PC-3 (cell line): ENCODE measurements at regions not wholly inside any gene's neighbourhood (a gene's known extent, or its start where the extent isn't known, plus 50 kb on each side); places are given as distances from the start of the nearest gene placed in this dataset.

Source experiments
- ATAC-seq: fragments of 200-7000 bp; cut with Tn5 transposase; 2 replicates; pipeline ENCODE4 v1.9.1; 2020; ENCODE audit warnings: mild to moderate bottlenecking, moderate library complexity
- BruUV-seq: library from RNA; stranded (reverse); fragments of 400-500 nt; replicated peaks from 2 replicates; lab custom pipeline; 2021; lab: Mats Ljungman, UMichigan
- CTCF ChIA-PET: fragments of 300-600 bp; sonication (Branson Sonifier 250); formaldehyde crosslinking; loops from one replicate; lab custom pipeline; 2022; ENCODE audit warnings: antibody characterized with exemption; lab: Charles Lee
- POLR2A ChIA-PET: fragments of 300-600 bp; sonication (Branson Sonifier 250); formaldehyde crosslinking; loops from one replicate; lab custom pipeline; 2022; ENCODE audit warnings: antibody characterized with exemption; ENCODE audit not compliant: unreplicated experiment; lab: Charles Lee
- DNase-seq: peaks from one replicate; pipeline ENCODE4 v3.0.0-alpha.2; 2015
- H2AFZ ChIP-seq: fragments of 300-600 bp; sonication (generic); 2 replicates; pipeline ENCODE4 v1.6.0; 2016; ENCODE audit warnings: antibody characterized with exemption, low read length
- H3F3A ChIP-seq: fragments of 300-600 bp; sonication (generic); one replicate; pipeline ENCODE4 v1.6.0; 2017; ENCODE audit warnings: antibody characterized with exemption, low read length, control low read depth, mild to moderate bottlenecking; ENCODE audit not compliant: unreplicated experiment
- H3K27ac ChIP-seq: fragments of 300-600 bp; sonication (generic); 2 replicates; pipeline ENCODE4 v1.5.1; 2016; ENCODE audit warnings: mild to moderate bottlenecking, low read length
- H3K27me3 ChIP-seq: fragments of 300-600 bp; sonication (generic); 2 replicates; pipeline ENCODE4 v1.6.1; 2016; ENCODE audit warnings: low read length, mixed read lengths
- H3K36me3 ChIP-seq: fragments of 300-600 bp; sonication (generic); 2 replicates; pipeline ENCODE4 v1.6.1; 2016; ENCODE audit warnings: low read depth, mixed run types, low read length, mixed read lengths
- H3K4me1 ChIP-seq: fragments of 300-600 bp; sonication (generic); 2 replicates; pipeline ENCODE4 v1.5.1; 2016; ENCODE audit warnings: low read length; ENCODE audit not compliant: insufficient read depth
- H3K4me2 ChIP-seq: fragments of 300-600 bp; sonication (generic); 2 replicates; pipeline ENCODE4 v1.6.0; 2016; ENCODE audit warnings: low read length
- H3K4me3 ChIP-seq: fragments of 300-600 bp; sonication (generic); 2 replicates; pipeline ENCODE4 v1.5.1; 2016; ENCODE audit warnings: mild to moderate bottlenecking, low read length, mixed read lengths
- H3K79me2 ChIP-seq: fragments of 300-600 bp; sonication (generic); 2 replicates; pipeline ENCODE4 v1.6.1; 2017; ENCODE audit warnings: low read length, mixed read lengths
- H3K9ac ChIP-seq: fragments of 300-600 bp; sonication (generic); 2 replicates; pipeline ENCODE4 v1.6.0; 2016; ENCODE audit warnings: mild to moderate bottlenecking, low read length
- H3K9me2 ChIP-seq: fragments of 300-600 bp; sonication (generic); replicated peaks from 2 replicates; pipeline ENCODE4 v1.6.1; 2016; ENCODE audit warnings: mixed run types, low read length, mixed read lengths
- H3K9me3 ChIP-seq: fragments of 300-600 bp; sonication (generic); 2 replicates; pipeline ENCODE4 v1.6.1; 2016; ENCODE audit warnings: low read length, mixed read lengths
- H4K20me1 ChIP-seq: fragments of 300-600 bp; sonication (generic); 2 replicates; pipeline ENCODE4 v1.6.1; 2016; ENCODE audit warnings: low read length, mixed read lengths
- EZH2 ChIP-seq: fragments of 300-600 bp; sonication (generic); IDR thresholded peaks from one replicate; pipeline ENCODE4 v1.6.1; 2017; ENCODE audit warnings: antibody characterized with exemption, mild to moderate bottlenecking, low read length; ENCODE audit not compliant: unreplicated experiment
- EZH2phosphoT487 ChIP-seq: fragments of 300-600 bp; sonication (generic); IDR thresholded peaks from 2 replicates; pipeline ENCODE4 v1.6.1; 2018; ENCODE audit warnings: mild to moderate bottlenecking, antibody characterized with exemption, low read length, borderline replicate concordance
- intact Hi-C: fragments of 100-400 bp; cut with micrococcal nuclease; formaldehyde crosslinking; loops from 2 replicates; pipeline ENCODE4 v1.9.0; 2023
- TF ChIP-seq, protein P1 (sequence below): fragments of 300-600 bp; sonication (generic); conservative IDR thresholded peaks from 2 replicates; pipeline ENCODE4 v1.5.1; 2017; ENCODE audit warnings: antibody characterized with exemption, low read depth, mild to moderate bottlenecking, low read length

DNA sequence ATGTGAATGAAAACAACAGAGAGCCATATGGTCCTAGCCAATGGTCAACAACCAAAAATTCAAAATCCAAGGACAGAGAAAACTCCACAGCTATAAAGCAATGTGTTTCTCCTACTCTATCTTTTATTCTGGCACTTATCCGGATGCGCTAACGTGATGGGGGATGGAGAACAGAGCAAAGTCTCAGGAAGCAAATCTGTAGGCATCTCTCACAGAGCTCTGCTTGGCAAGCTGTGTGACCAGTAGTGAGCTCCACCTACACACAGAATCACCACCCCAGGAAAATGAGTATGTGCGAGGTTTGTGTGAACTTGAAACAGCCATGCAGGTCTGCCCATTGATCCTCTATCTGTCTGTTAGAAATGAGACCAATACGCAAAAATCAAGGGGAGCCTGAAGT lies 584.3 kb downstream of the BCL11A start:
- intact Hi-C loops: no loop called here
- Histone ChIP-seq H3K9ac (no peak overlapping the region), H2AFZ (no peak overlapping the region), H3K4me1 (no peaks in the 10 kb centered on the region), H3K36me3 (no peaks in the 10 kb centered on the region), H3K79me2 (no peaks in the 10 kb centered on the region), H3K9me2 (no peaks in the 10 kb centered on the region), H3F3A (no peaks in the 10 kb centered on the region), H4K20me1 (no peaks in the 10 kb centered on the region), H3K4me3 (no peak overlapping the region), H3K9me3 (no peaks in the 10 kb centered on the region), H3K27ac (no peak overlapping the region), H3K4me2 (no peak overlapping the region), H3K27me3 (peaks cover 29% of the 10 kb centered on the region; the same call in 1 of the 2 replicates)
- TF ChIP-seq EZH2phosphoT487: no peak
- TF ChIP-seq EZH2: no peak
- TF ChIP-seq, protein P1, sequence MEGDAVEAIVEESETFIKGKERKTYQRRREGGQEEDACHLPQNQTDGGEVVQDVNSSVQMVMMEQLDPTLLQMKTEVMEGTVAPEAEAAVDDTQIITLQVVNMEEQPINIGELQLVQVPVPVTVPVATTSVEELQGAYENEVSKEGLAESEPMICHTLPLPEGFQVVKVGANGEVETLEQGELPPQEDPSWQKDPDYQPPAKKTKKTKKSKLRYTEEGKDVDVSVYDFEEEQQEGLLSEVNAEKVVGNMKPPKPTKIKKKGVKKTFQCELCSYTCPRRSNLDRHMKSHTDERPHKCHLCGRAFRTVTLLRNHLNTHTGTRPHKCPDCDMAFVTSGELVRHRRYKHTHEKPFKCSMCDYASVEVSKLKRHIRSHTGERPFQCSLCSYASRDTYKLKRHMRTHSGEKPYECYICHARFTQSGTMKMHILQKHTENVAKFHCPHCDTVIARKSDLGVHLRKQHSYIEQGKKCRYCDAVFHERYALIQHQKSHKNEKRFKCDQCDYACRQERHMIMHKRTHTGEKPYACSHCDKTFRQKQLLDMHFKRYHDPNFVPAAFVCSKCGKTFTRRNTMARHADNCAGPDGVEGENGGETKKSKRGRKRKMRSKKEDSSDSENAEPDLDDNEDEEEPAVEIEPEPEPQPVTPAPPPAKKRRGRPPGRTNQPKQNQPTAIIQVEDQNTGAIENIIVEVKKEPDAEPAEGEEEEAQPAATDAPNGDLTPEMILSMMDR: no peak
- CTCF ChIA-PET: no interaction called here
- POLR2A ChIA-PET: no interaction called here
- ATAC-seq (no peak), DNase-seq (no peak)
- BruUV-seq: no TSS peak

DNA sequence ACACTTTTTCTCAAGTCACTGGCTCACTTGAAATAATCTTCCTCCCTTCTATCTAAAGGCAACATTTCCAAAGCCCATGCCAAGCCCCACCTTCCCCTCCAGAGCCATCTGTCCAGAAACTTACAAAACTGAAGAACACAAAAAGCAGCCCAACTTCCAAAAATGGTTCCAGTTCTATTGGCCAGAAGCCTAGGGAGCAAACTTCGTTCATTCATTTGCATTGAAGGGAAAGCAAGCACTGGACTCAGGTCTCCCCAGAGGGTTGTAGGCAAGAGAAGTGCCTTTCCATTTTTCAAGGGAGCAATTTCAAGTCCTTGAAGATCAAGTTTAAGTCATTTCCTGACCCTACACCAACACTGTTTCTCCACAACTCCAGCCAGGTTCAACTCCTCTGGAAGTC lies 585.0 kb downstream of the BCL11A start:
- H2AFZ ChIP-seq: no peak overlapping the region
- no peaks in the 10 kb centered on the region for H3F3A ChIP-seq
- TF ChIP-seq EZH2phosphoT487 (no peak), EZH2 (no peak)
- TF ChIP-seq, protein P1: no peak
- DNase-seq: no peak
- H3K9ac ChIP-seq: no peak overlapping the region
- H3K27ac ChIP-seq: no peak overlapping the region
- H3K4me2 ChIP-seq: no peak overlapping the region
- no peaks in the 10 kb centered on the region for H3K9me2 ChIP-seq
- H3K36me3 ChIP-seq: no peaks in the 10 kb centered on the region
- ChIA-PET CTCF (no interaction called here), POLR2A (no interaction called here)
- no peak overlapping the region for H3K4me3 ChIP-seq
- no peaks in the 10 kb centered on the region for H3K9me3 ChIP-seq
- no peaks in the 10 kb centered on the region for H3K79me2 ChIP-seq
- ATAC-seq: no peak
- H3K27me3 ChIP-seq: peaks cover 26% of the 10 kb centered on the region; the same call in 1 of the 2 replicates
- no peaks in the 10 kb centered on the region for H4K20me1 ChIP-seq
- no TSS peak for BruUV-seq
- H3K4me1 ChIP-seq: no peaks in the 10 kb centered on the region
- intact Hi-C loops: no loop called here

DNA sequence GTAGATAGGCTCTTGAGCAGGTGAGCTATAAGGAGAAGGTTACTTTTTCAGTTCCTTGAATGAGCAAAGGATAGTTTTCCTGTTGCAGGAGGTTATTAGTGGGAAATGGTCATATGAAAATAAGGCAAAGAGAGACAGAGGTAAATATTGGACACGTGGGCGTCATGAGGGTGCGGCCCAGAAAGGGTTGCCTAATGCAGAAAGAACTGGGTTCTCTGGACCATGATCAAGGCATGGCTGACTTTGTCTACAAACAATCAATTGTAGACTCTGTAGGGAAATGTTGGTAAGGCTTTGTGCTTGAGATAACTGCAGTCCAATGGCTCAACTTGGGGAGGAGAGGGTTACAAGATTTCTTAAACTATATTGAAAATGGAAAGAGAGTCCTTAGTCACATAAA lies 585.8 kb downstream of the BCL11A start:
- no peak overlapping the region for H3K4me2 ChIP-seq
- intact Hi-C loops: no loop called here

More for the DNA sequence above, 585.8 kb downstream of the BCL11A start:
- Histone ChIP-seq H4K20me1 (no peaks in the 10 kb centered on the region), H3K9me3 (no peaks in the 10 kb centered on the region), H3K9ac (no peak overlapping the region), H3K27ac (no peak overlapping the region), H3K9me2 (no peaks in the 10 kb centered on the region), H3K27me3 (peaks cover 24% of the 10 kb centered on the region; the same call in 1 of the 2 replicates), H3F3A (no peaks in the 10 kb centered on the region), H2AFZ (no peak overlapping the region), H3K36me3 (no peaks in the 10 kb centered on the region), H3K4me3 (no peak overlapping the region), H3K4me1 (no peaks in the 10 kb centered on the region), H3K79me2 (no peaks in the 10 kb centered on the region)
- no TSS peak for BruUV-seq
- no peak for TF ChIP-seq EZH2
- no peak for TF ChIP-seq EZH2phosphoT487
- TF ChIP-seq, protein P1: no peak
- CTCF ChIA-PET: no interaction called here
- DNase-seq (no peak), ATAC-seq (no peak)
- POLR2A ChIA-PET: no interaction called here
